Stimulated activated CD8-positive, alpha-beta memory T cell treated with anti-CD3 and anti-CD28 coated beads, Interleukin-15, amount 100 ng/mL, for 1 hour (primary cell): ENCODE measurements at regions not wholly inside any gene's neighbourhood (a gene's known extent, or its start where the extent isn't known, plus 50 kb on each side); places are given as distances from the start of the nearest gene placed in this dataset.
"Not testable (repeated sequence)": the region's sequence is repeated elsewhere in the genome, so short reads cannot be mapped to it uniquely, and the experiment has no call there.

Experiments
- DNase-seq: peaks from one replicate; pipeline ENCODE4 v3.0.0-alpha.2; 2020; ENCODE audit warnings: low read depth

- DNase-seq = no peak
Observed at GRCh38 chr3:105979961-105980360, 111.1 kb upstream of the CBLB start.

- DNase-seq = no peak
Observed at GRCh38 chr3:105982207-105982606, 113.4 kb upstream of the CBLB start.

- no peak for DNase-seq
Observed at GRCh38 chr3:105984837-105985236, 116.0 kb upstream of the CBLB start.

DNA sequence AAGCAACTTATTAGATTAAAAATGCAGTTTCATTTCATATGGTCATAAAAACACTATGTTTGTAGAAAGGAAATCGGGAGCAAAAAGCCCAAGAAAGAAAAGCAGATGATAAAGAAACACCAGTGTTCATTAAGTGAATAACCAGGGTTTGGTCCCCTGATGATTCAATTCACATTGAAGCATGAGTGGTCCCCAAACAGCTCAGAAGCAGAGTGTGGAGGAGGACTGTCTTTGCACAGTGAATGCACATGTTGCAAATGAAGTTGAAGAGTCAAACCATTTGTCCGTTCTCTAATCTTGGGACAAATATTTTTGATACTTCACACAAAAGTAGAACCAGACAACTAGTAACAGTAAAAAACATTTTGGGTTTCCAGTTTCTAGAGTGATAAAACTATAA is 117.5 kb upstream of the CBLB start:
- DNase-seq = not testable (repeated sequence)

DNA sequence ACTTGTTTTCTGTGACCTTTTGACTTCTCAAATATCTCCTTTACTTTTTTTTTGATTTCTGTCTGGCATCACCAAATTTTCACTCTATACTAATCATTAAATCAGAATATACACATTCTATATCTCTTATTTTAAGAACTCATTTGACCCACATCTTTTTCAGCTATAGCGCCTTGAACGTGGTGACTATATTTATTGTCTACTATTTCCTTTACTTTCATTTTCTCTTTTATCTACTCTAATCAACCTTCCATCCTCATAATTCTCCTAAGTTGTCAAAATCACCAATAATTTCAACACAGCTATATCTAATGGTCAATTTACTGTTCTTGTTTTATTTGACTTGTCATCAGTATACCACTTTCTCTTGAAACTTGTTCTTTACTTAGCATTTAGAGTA is 119.0 kb upstream of the CBLB start:
- no peak for DNase-seq

GRCh38 chr3:105988540-105989212 is 119.9 kb upstream of the CBLB start:
- no peak for DNase-seq

DNA sequence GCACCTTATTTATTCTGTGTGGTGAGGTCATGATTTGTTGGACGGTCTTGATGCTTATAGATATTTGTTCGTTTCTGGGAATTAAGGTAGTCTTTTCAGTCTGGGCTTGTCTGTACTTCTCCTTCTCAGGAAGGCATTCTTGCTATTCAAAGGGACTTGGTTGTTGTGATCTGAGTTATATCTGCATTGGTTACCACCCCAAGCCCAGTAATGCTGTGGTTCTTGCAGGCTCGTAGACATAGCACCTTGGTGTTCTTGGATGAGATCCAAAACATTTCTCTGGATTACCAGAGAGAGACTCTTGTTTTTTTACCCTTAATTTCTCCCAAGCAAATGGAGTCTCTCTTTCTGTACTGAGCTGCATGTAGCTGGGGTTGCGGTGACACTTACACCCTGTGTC is 128.0 kb upstream of the CBLB start:
- DNase-seq = no peak

- no peak for DNase-seq
Observed at GRCh38 chr3:105997466-105997799, 128.6 kb upstream of the CBLB start.

DNA sequence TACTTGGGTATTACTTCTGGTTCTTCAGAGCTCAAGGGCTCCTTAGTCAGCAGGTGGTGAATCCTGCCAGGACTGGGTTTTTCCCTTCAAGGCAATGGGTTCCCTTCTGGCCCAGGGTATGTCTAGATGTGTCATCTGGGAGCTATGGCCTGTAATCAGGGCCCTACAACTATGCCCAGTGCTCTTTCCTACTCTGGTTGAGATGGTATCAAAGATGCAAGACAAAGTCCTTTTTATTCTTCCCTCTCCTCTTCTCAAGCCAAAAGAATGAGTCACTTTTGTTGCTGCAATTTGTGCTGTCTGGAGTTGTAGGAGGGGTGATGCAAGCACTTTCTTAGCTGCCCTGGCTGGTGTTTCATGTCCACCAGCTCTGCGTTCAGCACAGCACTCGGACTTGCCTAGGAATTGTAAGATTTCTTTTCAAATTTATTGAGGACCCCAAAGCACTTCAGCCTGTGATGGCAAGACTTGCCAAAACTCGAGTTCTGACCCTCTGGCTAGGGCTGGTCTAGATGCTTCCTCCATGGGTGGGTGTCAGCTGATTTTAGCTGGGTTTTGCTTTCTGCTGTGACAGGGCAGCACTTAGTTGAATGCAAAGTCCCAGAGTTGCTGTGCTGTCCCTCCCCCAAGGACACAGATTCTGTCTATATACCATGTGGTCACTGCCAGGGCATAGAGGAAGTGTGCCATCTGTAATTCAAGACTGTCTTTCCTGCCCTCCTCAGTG is 129.2 kb upstream of the CBLB start:
- DNase-seq = no peak

DNA sequence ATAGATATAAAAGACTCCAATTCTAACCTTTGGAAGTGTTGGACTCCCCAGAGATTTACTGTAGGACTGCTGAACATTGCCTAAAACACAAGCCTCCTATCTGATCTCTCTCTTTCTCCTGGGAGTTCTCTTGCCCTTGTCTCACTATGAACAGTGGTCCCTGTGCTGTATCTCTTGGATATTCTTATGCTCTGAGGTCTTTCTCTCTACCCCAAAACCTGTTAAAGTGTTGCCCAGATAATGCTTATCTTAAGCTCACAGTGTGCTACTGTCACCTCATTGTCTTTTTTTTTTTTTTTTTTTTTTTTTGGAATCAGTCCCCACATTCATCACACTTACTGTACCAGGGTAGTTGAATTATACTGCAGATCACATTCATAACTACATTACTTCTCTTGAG is 131.0 kb upstream of the CBLB start:
- no peak for DNase-seq

DNA sequence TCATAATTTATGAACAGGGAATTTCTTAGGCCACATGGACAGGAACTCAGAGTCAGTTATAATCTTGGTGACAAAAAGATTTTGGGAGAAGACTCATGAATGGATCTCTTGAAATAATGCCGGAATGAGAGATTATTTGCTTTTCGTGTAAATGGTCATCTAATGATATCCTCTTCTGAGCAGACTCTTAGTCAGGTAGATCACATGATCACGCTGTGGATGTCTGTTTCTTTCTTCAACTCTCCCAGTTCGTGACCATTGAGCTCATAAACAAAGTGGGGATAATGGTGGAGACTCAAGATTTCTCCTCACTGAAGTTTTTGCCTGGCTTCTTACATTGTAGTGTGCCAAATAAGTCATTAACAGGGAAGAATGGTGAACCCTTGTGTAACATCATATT is 133.1 kb upstream of the CBLB start:
- DNase-seq = no peak

DNA sequence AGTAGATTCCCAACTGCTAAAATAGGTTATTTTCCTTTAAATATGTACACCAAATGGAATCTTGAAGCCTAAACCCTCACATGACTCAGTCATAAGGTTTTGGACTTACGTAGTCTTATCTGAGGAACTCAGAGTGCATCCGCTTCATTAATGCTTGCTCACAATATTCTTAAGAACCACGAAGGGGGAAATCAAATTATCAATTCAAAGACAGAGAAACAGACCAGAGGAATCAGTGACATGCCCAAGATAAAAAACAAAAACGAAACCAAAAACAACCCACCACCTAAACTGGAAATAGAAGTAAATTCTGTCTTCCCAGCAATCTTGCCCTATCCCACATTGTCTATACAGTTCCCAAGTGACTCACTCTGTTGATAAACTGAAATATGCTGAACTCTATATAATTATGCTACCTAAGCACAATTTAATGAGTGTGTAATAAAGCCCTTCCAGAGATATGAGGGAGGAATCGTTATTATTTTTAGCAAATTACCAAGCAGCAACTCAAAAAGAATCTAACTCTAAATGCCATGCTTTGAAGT is 135.4 kb upstream of the CBLB start:
- no peak for DNase-seq

DNA sequence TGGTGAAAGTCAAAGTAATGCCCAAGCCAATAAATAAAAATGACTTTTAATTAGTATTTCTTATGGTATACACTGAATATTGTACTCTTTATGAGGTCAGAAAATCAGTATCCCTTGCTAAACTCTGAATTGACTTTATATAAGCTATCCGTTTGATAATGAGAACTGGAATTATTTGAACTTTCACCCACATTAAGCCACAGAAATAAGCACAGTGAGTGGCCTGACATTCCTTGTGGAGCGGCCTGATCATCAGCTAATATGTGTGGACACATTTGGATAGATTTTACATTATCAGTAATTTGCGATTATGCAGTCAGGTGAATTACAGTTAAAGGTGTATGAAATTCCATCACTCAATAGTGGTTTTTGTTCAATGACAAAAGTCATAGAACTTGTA is 136.0 kb upstream of the CBLB start:
- DNase-seq = no peak

GRCh38 chr3:106006001-106006400 is 137.2 kb upstream of the CBLB start:
- no peak for DNase-seq

- no peak for DNase-seq
Observed at GRCh38 chr3:106006571-106006970, 137.8 kb upstream of the CBLB start.

GRCh38 chr3:106007512-106007911 is 138.7 kb upstream of the CBLB start:
- no peak for DNase-seq

DNA sequence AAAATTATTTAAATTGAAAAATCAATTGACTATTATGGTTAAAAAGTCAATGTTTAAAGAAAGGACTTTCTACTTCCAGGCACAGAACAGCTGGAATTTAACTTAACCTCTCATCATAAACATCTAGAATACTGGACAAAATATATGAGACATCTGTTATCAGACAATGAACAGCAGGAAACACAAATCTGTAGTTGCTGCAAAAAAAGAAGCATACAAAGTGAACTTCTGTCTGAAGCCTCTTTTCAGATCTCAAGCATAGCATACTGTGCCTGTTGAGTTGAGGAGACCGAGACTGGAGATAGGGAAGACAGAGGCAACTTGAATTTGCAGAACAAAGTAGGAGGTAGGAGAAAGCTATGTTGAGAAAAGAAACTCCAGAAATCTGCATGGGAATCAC is 140.0 kb upstream of the CBLB start:
- no peak for DNase-seq

- no peak for DNase-seq
Observed at GRCh38 chr3:106010829-106011228, 142.0 kb upstream of the CBLB start.

- DNase-seq = no peak
Observed at GRCh38 chr3:106013971-106014370, 145.2 kb upstream of the CBLB start.

GRCh38 chr3:106014518-106014917 is 145.7 kb upstream of the CBLB start:
- DNase-seq = no peak

- no peak for DNase-seq
Observed at GRCh38 chr3:106014971-106015370, 146.2 kb upstream of the CBLB start.

GRCh38 chr3:106018102-106018501 is 149.3 kb upstream of the CBLB start:
- no peak for DNase-seq

DNA sequence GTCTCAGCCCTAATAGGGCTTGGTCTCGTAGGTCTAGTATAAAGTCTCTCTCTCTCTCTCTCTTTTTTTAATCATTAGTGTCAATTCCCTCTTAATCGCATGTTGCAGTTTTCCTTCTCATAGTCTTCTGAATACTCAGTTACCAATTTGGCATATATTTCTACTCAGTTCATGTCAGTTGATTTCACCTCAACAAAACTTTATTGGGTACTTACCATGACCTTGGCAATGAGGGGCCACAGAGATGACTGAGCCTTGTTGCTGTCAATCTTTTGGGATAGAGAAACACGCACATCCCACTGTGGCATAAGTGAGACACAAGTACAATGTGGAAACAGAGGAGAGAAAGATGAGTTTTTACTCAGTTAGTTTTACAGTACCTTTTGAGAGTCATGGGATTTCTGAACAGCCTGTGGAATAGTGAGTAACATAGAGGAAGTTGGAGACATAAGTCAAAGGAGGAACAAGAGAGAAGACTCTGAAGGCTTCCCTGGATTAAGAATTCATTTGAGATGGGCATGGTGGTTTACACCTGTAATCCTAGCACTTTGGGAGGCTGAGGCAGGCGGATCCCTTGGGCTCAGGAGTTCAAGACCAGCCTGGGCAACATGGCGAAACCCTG is 150.2 kb upstream of the CBLB start:
- DNase-seq = no peak
